Stimulated activated CD4-positive, alpha-beta T cell treated with anti-CD3 and anti-CD28 coated beads, Interleukin-15, amount 100 ng/mL, for 24 hours (primary cell): ENCODE measurements at regions not wholly inside any gene's neighbourhood (a gene's known extent, or its start where the extent isn't known, plus 50 kb on each side); places are given as distances from the start of the nearest gene placed in this dataset.
A peak's percentile ranks its signal among the peaks of the same experiment; 100 is the strongest.

Experiments used
- DNase-seq: peaks from one replicate; pipeline ENCODE4 v3.0.0-alpha.2; 2020

DNA sequence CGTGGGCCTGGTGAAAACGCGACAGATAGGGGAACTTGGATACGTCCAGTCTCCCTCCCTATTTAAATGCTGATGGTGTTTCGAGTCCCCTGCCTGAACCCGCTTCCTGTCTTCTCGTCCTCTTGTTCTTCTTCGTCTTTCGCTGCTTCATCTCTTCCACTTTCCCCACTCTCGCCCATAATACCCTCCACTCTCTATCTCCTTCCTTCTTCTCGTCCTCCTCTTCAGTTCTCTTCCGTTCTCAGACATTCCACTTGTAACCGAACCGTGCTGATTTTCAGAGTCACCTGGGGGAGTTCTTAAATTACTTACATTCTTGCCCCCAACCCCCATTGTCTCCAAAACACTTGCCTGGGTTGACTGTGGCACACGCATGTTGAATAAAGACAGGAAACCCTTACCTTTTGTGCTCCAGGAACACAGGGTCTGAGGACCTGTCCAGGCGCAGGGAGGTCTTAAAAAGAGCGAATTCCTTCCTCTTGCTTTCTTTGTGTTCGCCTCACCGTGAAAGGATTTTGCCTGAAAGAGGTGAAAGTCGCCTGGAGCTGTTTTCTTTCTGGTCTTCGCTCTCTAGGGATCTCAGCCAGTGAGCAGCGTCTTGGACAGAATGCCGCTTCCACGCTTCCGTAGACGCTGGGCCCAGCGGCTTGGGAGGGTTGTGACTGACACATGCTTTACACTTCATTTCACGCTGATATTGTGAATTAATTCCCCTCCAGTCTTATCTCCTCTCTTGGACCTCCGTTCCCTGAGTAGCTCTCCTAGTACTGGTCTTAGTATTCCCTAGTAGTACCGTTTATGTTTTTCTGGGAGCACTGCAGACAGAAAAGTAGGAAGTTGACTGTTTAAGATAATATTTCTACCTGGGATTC lies 184.0 kb downstream of the GPX5 start:
- no peak for DNase-seq

DNA sequence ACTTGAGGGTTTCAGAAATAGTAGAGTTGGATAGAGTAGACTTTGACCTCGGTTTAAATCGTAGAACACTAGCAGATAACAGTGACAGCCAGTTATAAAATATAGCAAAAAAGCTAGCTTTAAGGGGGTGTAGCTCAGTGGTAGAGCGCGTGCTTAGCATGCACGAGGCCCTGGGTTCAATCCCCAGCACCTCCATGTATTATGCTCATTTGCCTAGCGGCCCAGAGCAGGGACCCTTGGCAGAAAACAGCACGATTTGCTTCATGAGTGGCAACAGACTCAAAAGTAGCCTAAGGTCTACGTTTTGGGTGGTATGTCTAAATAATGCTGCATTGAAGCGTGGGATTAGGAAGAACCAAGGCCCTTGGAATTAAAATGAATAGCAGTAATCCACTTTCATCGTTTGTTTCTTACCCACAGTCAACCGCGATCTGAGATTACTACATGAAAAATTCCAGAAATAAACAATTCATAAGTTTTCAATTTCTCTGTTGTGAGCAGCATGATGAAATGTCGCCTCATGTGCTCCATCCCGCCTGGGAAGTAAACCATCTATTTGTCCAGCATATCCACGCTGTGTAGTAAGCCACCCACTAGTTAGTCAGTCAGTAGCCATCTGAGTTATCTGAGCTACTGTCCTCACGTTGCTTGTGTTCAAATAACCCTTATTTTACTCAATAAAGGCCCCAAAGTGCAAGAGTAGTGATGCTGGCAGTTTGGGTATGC lies 184.9 kb downstream of the GPX5 start:
- peak; percentile 51 for DNase-seq

GRCh38 chr6:28711325-28711724 lies 185.6 kb downstream of the GPX5 start:
- DNase-seq: no peak

DNA sequence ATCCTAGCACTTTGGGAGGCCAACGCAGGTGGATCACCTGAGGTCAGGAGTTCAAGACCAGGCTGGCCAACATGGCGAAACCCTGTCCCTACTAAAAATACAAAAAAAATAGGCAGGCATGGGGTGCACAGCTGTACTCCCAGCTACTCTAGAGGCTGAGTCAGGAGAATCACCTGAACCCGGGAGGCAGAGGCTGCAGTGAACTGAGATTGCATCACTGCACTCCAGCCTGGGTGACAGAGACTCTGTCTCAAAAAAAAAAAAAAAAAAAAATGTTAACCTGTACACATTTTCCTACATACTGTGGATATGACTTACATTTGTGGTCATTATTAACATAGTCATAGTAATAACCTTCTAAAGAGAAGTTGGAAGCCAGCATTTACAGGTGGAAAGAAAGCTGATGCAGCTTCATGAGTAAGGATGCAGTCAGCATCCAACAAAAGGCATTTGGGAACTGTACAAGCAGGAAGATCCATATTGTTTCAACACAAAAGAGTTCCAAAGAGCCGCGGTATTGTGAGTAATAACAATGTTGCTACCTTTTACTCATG lies 186.2 kb downstream of the GPX5 start:
- DNase-seq: no peak

GRCh38 chr6:28712982-28713381 lies 187.3 kb downstream of the GPX5 start:
- no peak for DNase-seq

GRCh38 chr6:28719275-28719940 lies 193.7 kb downstream of the GPX5 start:
- DNase-seq: peak; percentile 66

GRCh38 chr6:28720357-28721231 lies 194.9 kb downstream of the GPX5 start:
- no peak for DNase-seq

- no peak for DNase-seq
Measured at GRCh38 chr6:28721372-28721771, 195.7 kb downstream of the GPX5 start.

DNA sequence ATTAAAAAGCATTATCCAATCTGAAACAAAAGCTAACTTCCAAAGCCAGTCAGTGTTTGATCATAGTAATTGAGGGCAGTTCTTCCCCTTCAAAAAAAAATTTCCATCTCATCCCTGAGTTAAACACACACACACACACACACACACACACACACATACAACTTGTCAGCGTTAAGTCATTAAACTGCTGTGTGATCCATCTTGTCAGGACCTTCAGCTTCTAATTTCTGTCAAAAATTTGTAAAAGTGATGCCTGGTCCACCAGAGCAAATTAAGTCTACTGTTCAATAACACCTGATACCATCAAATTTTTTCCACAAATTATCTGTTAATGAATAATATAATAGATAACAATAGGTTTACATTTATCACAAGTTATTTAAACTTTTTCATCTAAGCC lies 198.7 kb downstream of the GPX5 start:
- DNase-seq: no peak

GRCh38 chr6:28725274-28725809 lies 198.4 kb downstream of the TRIM27 start:
- no peak for DNase-seq

- DNase-seq: no peak
Measured at GRCh38 chr6:28725890-28726348, 197.9 kb downstream of the TRIM27 start.

DNA sequence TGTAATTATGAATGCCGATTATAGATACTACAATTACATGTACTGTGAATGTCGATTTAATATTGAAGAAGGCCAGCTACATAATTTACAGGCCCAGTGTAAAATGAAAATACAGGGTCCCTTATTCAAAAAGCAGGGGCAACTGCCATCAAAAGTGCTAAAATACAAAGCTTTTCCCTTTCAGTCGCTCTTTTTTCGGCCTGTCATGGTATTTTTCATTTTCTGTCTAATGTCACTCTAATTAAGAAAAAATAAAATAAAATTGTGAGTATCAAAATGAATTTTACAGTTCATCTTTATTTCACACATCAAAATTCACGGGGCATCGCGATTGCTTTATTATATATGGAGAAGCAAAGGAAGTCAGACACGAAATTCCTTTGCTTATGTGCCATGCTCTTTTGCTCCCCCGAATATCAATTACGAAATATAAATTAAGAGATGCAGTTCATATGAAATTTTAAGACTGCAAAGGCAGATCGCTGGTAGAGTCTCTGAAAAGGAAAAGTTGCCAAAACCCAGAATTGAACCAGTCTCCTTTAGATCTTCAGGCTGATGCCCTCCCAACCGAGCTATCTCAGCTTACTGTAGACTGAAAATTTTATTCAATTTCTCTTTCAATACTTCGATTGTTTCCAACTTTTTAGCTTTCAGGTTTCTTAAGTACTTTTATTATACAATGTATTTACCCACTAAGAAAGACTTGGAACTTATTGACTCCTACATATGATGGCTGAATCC lies 197.0 kb downstream of the TRIM27 start:
- no peak for DNase-seq

- DNase-seq: no peak
Measured at GRCh38 chr6:28727559-28728211, 196.1 kb downstream of the TRIM27 start.

GRCh38 chr6:28729501-28730402 lies 194.0 kb downstream of the TRIM27 start:
- DNase-seq: no peak

DNA sequence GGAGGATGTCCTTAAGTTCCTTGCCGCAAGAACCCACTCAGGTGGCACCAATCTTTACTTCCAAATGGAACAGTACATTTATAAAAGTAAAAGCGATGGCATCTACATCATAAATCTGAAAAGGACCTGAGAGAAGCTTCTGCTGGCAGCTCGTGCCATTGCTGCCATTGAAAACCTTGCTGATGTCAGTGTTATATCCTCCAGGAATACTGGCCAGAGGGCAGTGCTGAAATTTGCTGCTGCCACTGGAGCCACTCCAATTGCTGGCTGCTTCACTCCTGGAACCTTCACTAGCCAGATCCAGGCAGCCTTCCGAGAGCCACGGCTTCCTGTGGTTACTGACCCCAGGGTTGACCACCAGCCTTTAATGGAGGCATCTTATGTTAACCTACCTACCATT lies 191.7 kb downstream of the TRIM27 start:
- no peak for DNase-seq

- DNase-seq: no peak
Measured at GRCh38 chr6:28734443-28734959, 189.3 kb downstream of the TRIM27 start.

GRCh38 chr6:28736121-28736520 lies 187.7 kb downstream of the TRIM27 start:
- DNase-seq: no peak

DNA sequence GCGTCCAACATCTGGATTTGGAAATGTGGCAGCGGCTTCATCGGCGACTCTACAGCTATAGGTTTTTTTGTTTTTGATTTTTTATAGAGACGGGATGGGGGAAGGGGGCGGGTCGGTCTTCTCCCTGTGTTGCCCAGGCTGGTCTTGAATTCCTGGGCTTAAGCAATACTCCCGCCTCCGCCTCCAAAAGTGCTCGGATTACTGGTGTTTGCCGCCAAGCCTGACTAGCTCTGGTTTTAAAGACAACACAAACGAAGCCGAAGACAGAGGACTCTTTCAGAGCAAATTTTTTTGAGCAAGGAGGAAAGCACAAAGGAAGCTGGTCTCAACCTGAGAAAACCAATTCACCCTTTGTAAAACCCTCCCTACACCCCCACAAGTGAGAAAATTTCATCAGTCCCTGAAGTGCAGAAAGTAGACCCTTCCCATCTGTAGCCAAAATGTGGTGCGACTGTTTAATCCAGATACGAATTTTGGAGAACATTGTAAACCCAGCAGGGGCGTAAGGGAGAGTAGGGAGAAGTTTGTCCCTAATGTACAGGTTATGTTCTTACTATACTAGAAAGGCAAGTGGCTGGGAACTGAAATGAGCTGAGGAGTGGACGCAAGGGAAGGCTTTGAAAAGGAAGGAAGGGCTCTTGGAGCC lies 185.9 kb downstream of the TRIM27 start:
- no peak for DNase-seq

- no peak for DNase-seq
Measured at GRCh38 chr6:28738396-28738765, 185.4 kb downstream of the TRIM27 start.
